ENCODE measurements at regions not wholly inside any gene's neighbourhood (a gene's known extent, or its start where the extent isn't known, plus 50 kb on each side); places are given as distances from the start of the nearest gene placed in this dataset.

GRCh38 chr12:16685107-16685506 is 79.1 kb upstream of the LMO3 start:
- no peak for DNase-seq

- DNase-seq = no peak
Observed at GRCh38 chr12:16681196-16681595, 75.2 kb upstream of the LMO3 start.

GRCh38 chr12:16675438-16675837 is 69.5 kb upstream of the LMO3 start:
- no peak for DNase-seq

- no peak for DNase-seq
Observed at GRCh38 chr12:16674885-16675284, 68.9 kb upstream of the LMO3 start.

- no peak for DNase-seq
Observed at GRCh38 chr12:16670456-16671050, 64.6 kb upstream of the LMO3 start.

GRCh38 chr12:16669756-16670155 is 63.8 kb upstream of the LMO3 start:
- DNase-seq = no peak

GRCh38 chr12:16668198-16668597 is 62.2 kb upstream of the LMO3 start:
- no peak for DNase-seq

- no peak for DNase-seq
Observed at GRCh38 chr12:16658699-16659098, 52.7 kb upstream of the LMO3 start.
